HFF-Myc (cell line): ENCODE measurements at regions not wholly inside any gene's neighbourhood (a gene's known extent, or its start where the extent isn't known, plus 50 kb on each side); places are given as distances from the start of the nearest gene placed in this dataset.

ENCODE experiments used
- DNase-seq: peaks from one replicate; pipeline ENCODE4 v3.0.0-alpha.2; 2011; ENCODE audit warnings: low read depth; ENCODE audit errors: extremely low read depth
- H3K4me3 ChIP-seq: replicated peaks from 2 replicates; pipeline ENCODE4 v1.5.1; 2011; ENCODE audit warnings: low read depth, mild to moderate bottlenecking, control low read depth, low read length
- TF ChIP-seq, protein P1 (sequence below): IDR thresholded peaks from 2 replicates; pipeline ENCODE4 v1.5.1; 2012; ENCODE audit warnings: mild to moderate bottlenecking, low read depth, low read length, control low read depth; ENCODE audit errors: missing control alignments

- TF ChIP-seq, protein P1, sequence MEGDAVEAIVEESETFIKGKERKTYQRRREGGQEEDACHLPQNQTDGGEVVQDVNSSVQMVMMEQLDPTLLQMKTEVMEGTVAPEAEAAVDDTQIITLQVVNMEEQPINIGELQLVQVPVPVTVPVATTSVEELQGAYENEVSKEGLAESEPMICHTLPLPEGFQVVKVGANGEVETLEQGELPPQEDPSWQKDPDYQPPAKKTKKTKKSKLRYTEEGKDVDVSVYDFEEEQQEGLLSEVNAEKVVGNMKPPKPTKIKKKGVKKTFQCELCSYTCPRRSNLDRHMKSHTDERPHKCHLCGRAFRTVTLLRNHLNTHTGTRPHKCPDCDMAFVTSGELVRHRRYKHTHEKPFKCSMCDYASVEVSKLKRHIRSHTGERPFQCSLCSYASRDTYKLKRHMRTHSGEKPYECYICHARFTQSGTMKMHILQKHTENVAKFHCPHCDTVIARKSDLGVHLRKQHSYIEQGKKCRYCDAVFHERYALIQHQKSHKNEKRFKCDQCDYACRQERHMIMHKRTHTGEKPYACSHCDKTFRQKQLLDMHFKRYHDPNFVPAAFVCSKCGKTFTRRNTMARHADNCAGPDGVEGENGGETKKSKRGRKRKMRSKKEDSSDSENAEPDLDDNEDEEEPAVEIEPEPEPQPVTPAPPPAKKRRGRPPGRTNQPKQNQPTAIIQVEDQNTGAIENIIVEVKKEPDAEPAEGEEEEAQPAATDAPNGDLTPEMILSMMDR, result no peak
- no peak overlapping the region for H3K4me3 ChIP-seq
- DNase-seq, result no peak
These were observed 60.2 kb upstream of the LRRC4C start for GRCh38 chr11:41519696-41520095.

DNA sequence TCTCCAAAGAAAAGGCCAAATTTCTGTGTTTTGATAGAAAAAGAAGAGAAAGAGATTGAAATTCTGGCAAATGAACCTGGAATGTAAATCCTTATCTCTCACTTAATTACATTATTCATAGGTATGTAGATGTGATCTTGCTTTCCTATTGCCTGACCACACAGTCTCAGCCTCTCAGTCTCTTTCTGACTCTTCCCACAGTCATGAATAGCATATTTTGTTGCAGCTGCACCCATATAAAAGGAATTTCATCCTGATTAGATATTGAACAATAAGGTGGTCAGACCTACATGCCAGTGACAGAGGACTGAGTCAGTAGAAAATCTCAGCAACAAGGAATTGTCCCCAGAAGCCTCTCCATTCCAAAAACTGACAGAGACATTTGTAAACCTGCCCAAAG lies 62.9 kb upstream of the LRRC4C start:
- no peak overlapping the region for H3K4me3 ChIP-seq
- TF ChIP-seq, protein P1, result no peak
- DNase-seq, result no peak

DNA sequence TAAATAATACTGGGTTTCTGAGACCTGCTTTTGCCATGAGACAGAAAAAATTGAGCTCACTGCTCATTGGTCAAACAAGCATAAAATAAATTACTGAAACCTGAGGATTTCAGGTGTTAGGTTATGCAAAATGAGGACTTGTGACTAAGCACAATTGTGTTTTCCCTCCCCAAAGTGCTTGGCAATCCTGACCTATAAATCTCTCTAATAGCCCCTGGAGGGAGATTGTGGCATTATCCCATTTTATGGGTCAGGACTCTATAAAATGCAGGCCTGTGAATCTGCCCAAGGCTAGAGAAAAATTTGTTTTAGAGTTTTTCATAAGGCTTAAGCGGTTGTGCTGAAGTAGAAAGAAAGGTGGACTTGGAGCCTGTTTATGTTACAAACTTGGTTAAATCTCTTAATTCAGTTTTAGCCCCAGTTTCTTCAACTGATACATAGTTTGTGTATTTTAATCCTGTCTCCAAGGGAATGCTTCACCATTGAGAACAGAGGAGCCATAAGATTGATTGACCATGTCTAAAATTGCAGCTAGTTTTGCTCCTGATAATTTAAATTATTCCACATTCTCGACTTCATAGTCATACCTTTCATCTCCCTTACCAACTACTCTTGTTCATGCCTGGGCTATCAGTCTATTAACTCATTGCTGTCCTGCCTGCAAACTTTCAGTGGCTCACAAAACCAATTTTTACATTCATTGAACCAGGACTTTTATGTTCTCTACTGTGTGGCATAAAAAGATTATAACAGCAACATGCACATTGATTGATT lies 63.6 kb upstream of the LRRC4C start:
- no peak overlapping the region for H3K4me3 ChIP-seq
- no peak for DNase-seq
- TF ChIP-seq, protein P1, result no peak

DNA sequence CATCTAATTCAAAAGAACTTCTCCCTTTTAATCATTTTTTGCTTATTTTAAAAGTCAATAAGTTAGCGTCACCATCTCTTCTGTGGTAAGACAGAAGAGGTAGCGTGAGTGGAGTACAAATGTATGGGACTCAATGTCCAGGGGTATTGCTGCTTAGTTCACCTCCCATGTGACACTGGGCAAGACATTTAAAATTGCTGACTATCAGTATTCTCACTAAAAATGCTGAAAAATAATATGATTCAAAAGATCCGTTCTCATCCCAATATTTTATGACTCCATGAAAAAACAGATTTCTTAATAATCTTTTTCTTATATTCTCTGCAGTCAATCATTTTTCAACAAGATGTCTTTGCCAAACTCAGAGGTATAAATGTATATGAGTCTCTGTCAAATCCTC lies 68.1 kb upstream of the LRRC4C start:
- TF ChIP-seq, protein P1, result no peak
- no peak overlapping the region for H3K4me3 ChIP-seq
- DNase-seq, result no peak

DNA sequence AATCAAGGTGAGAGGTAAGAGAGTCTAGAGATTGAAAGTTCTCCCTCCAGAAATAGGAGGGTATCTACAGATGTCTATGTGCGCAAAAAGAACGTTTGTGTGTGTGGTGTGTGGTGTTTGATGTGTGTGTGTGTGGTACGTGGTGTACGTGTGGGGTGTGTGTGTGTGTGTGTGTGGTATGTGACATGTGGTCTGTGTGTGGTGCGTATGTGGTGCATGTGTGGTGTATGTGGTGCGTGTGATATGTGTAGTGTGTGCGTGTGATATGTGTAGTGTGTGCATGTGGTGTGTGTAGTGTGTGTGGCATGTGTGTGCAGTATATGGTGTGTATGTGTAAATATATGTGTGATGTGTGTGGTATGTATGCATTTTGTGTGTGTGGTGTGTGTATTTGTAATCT lies 73.0 kb upstream of the LRRC4C start:
- no peak overlapping the region for H3K4me3 ChIP-seq
- TF ChIP-seq, protein P1, result no peak
- DNase-seq, result no peak

GRCh38 chr11:41533761-41534160 lies 74.3 kb upstream of the LRRC4C start:
- DNase-seq, result no peak
- H3K4me3 ChIP-seq, result no peak overlapping the region
- TF ChIP-seq, protein P1, result no peak

GRCh38 chr11:41534391-41534790 lies 74.9 kb upstream of the LRRC4C start:
- TF ChIP-seq, protein P1, result no peak
- no peak for DNase-seq
- no peak overlapping the region for H3K4me3 ChIP-seq
